SK-N-MC (cell line): ENCODE measurements at regions not wholly inside any gene's neighbourhood (a gene's known extent, or its start where the extent isn't known, plus 50 kb on each side); places are given as distances from the start of the nearest gene placed in this dataset.

Experiments used
- EZH2 ChIP-seq: fragments of 200-600 bp; sonication (generic); IDR thresholded peaks from one replicate; pipeline ENCODE4 v1.6.1; 2017; ENCODE audit warnings: antibody characterized with exemption
- FOXP2 ChIP-seq: optimal IDR thresholded peaks from 2 replicates; pipeline ENCODE3; 2011; ENCODE audit warnings: mild to moderate bottlenecking, moderate library complexity; ENCODE audit not compliant: insufficient read depth; ENCODE audit errors: extremely low read length, control extremely low read depth
- POLR2AphosphoS5 ChIP-seq: IDR thresholded peaks from 2 replicates; pipeline ENCODE4 v1.6.1; 2012; ENCODE audit warnings: mild to moderate bottlenecking, low read depth, low read length, borderline replicate concordance

DNA sequence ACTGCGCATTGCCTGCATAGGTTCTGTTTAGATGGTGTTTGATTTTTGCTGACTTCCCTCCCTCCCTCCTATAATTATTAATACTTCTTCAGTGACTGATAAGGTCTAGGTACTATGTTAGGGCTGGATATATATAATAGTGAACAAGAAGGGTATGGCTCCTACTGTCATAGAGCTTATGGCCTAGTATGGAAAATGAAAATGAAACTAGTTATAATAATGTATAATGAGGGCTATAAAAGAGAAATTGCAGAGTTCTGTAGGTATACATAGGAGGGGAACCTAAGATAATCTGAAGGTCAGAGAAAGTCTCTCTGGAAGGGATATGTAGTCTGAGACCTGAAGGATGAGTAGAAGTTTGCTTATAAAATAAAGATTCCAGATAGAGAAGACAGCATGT, 102.1 kb downstream of the DCK start:
- TF ChIP-seq POLR2AphosphoS5 (no peak), EZH2 (no peak), FOXP2 (no peak)
